ENCODE measurements at regions not wholly inside any gene's neighbourhood (a gene's known extent, or its start where the extent isn't known, plus 50 kb on each side); places are given as distances from the start of the nearest gene placed in this dataset.

DNA sequence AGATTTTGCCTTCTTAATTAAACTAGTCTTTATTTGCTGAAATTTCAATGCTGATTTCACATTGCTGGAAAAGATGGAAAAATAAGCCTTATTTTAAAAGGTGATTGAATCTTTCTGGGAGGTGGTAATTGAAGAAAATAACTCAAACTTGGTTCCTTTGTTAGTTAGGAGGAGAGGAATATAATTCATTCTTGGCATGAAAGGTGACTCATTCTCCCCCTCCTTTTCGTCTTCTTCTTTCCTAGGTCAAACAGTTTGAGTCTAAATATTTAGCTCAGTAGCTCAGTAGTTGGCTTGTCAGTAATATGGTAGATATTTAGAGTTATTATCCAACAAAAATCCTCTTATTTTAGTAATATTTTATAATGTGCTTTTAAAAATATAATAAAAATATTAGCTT lies 353.9 kb upstream of the MEF2C start:
- DNase-seq = no peak

GRCh38 chr5:89233462-89233861 lies 350.5 kb upstream of the MEF2C start:
- DNase-seq = no peak

DNA sequence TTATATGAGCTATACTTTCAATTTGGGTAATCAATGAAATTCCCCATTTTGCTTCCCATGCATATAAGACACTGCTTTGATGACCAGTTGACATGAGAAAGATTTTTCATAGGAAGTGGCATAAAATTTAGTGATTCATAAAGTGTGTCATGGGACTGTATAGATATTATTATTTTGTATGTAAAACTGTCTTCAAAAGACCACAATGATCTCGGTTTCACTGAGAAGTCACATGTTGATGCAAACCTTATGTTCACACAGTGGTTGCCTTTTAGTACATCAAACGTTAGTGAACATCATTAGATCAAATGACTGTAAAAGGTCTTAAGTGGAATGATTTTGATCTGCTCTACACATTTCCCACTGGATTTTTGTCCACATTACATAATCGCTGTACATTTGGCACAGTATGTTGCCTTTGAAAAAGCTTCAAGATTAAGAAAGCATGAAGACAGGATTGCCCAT lies 349.2 kb upstream of the MEF2C start:
- no peak for DNase-seq

- no peak for DNase-seq
These were observed 347.2 kb upstream of the MEF2C start for GRCh38 chr5:89230178-89230577.

DNA sequence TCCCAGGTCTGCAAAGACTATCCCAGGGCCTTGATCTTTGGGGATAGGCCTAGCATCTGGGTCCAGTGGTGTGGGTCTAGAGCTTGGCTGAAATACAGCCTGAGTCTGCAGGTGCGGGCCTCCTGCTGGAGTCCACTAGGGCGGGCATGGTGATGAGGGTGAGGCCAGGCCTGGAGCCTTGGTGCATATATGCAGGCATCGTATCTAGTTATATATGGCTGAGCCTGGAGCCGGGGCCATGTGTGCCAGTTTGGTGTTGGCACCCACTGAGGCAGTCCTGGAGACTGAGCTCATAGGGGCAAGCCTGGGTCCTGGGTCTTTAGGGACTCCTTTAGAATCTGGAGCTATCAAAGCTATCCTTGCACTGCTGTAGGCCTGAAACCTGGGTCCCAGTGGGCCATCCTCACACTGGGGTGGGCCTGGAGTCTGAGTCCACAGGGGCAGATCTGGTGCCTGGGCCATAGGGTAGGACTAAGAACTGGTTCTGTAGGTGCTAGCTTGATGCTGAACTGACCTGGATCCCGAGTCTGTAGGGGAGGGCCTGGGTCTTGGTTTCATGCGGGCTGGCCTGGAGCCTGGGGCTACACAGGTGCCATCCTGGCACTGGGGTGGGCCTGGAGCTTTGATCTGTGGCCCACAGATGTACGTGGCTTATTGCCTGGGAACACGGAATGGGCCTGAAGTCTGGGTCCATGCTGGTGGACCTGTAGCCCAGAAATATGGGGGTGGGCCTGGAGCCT lies 346.5 kb upstream of the MEF2C start:
- DNase-seq = no peak

DNA sequence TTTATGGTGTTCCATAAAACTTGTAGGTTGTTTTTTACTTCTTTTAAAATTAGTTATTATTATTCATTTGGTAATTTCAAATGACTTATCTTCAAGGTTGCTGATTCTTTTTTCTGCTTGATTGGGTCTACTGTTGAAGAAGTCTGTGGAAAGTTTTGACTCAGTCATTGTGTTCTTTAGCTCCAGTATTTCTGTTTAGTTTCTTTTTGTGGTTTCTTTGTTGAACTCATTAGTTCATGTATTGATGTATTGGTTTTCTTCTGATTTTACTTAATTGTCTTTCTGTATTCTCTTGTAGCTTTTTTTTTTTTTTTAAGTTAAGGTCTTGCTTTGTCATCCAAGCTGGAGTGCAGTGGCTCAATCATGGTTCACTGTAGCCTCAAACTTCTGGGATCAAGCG lies 345.4 kb upstream of the MEF2C start:
- DNase-seq = no peak

- DNase-seq = no peak
These were observed 335.4 kb upstream of the MEF2C start for GRCh38 chr5:89218364-89218763.

DNA sequence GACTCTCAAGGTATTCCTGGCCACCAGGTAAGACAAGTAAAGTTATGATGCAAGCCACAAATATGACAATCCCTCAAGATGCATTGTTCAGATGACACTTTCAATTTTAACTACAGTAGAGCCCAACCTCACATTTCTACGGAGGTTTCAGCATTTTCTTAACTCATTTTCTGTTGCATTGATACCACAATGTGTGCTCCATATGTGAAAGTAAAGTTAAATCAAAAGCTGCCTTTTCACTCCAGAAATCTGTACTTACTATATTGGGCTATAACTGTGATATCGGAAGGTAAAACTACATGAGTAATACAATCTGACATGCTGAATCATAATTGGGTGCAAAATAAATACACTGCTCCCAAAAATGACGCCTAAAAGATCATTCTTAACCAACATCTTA lies 333.6 kb upstream of the MEF2C start:
- no peak for DNase-seq

DNA sequence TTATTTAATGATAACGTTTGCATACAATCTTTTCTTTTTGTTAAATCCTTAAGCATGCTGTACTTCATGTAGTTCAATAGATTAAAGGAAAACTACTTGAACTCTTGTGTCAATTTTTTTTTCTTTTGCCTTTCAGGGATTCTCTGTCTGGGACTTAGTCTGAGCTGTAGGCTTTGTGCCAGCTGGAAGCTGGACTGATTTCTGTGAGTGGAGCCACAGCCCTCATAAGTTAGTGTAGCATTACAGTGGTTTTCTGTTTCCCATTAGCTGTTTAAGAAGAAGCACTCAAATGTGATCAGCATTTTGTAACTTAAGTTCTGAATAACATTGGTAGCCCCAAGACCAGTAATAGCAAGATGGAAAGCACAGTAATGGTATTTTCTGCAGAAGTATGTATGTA lies 330.6 kb upstream of the MEF2C start:
- DNase-seq = no peak

DNA sequence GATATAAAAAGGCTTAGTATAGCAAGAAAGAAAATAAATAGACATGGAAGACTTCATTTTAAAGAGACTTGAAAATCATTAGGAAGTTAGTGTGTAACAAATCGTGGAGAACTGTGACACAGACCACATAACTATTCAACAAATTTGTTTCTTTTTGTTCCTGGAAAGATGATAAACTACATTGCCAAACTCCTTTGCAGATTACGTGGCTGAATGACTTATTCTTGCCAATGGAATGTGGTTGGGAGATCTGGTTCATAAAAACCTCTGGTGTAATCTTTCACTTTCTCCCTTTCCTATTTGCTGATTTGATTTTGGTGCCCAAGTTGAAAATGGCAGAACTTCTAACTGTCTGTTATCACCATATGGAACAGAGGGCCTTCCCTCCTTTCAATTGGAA lies 328.9 kb upstream of the MEF2C start:
- no peak for DNase-seq

DNA sequence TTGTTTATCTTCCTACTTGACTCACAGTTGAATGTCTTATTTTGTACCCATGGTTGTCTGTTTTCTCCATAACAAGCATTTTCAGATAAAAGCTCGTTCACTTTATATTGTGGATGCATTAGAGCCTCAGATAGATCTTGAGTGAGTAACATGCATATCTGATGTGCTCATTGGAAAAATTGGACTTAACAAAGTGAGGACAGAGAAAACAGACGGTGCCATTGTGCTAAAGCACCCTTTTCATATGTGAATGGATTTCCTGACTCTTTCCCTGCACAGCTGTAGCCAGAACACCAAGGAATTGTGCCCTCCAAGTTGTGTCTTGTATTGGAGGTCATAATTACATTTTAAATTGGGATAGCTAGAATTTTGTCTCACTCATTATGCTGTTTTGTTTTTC lies 325.8 kb upstream of the MEF2C start:
- DNase-seq = no peak

GRCh38 chr5:89208392-89208791 lies 325.4 kb upstream of the MEF2C start:
- DNase-seq = no peak

- DNase-seq = no peak
These were observed 321.8 kb upstream of the MEF2C start for GRCh38 chr5:89204756-89205155.

GRCh38 chr5:89203611-89204010 lies 320.6 kb upstream of the MEF2C start:
- no peak for DNase-seq

DNA sequence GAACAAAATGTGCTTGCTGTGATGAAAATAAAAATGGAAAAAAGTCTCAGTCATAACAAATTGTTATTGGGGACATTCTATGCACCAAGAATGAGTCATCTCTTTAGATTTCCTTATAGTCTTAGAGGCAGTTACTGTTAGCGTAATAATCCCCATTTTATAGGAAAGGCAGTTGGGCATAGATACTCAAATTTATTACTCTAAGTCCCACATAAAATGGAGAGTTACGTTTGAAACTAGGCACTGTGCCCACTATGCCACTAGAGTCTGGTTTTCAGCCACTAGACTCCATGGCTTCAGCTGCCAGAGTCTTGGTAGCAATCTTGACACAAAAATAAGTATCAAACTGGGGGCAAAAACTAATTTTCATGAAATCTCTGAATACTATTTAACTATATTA lies 317.9 kb upstream of the MEF2C start:
- DNase-seq = no peak

DNA sequence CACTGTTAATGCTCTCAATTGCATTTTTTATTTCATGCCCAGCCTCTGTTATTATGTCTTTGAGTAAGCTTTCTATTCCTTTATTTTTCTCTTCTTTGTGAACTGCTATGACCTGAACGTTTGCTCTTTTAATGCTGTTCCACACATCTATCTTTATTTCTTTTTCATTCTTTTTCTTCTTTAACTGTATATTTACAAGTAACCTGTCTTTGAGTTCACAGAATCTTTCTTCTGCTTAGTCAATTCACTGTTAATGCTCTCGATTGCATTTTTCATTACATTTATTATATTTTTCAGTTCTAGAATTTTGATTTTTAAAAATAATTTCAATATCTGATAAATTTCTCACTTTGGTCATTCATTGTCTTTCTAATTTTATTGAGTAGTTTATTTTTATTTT lies 316.3 kb upstream of the MEF2C start:
- no peak for DNase-seq

DNA sequence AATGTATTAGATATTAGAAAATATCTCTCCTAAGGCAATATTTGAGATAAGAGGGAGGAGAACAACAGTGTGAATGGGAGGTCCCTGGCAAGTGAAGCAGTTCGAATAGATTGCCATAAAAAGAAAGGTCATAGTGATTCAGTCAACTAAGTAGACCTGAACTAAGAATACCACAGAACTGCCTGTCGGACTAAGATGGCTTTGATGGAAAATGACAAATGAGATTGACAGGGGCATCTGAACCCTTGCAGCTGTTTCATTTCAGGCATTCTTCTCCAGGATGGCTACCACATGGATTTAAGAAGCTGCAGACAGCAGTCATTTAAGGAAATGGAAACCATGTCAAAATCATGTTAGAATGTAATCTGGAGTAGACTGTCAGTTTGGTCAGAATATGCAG lies 308.4 kb upstream of the MEF2C start:
- no peak for DNase-seq

DNA sequence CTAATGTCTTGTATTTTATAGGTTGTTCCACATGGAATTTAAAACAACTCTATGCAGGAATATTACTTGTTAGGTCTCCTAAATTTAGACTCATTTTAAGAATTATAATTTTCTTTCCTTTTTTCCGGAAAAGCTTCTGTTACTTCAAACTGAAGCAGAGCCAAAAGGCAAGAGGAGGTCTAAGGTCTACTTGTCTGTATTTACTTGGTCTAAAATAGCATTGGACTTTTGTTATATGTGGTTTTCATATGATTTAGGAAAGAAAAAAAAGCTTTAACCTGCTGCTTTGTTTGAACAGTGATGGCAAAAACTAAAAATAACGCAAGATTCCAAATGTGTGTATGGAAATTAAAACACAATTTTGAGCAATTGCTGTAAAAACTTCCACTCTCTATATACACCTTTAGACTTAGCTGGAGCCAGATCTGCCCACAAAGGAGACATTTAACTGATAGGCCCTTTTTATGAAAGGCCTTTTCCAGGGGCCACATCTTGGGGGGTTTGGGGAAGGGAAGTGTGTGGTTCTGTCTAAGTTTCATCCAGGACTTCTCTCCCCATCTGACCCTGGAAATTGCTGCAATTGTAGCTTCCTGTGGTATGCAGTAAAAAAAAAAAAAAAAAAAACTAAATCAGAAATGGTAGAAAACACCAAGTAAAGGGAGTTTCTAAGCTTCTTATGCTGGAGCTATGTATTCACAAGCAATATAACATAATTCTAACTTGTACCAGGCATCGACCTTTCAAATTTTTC lies 307.7 kb upstream of the MEF2C start:
- DNase-seq = no peak

DNA sequence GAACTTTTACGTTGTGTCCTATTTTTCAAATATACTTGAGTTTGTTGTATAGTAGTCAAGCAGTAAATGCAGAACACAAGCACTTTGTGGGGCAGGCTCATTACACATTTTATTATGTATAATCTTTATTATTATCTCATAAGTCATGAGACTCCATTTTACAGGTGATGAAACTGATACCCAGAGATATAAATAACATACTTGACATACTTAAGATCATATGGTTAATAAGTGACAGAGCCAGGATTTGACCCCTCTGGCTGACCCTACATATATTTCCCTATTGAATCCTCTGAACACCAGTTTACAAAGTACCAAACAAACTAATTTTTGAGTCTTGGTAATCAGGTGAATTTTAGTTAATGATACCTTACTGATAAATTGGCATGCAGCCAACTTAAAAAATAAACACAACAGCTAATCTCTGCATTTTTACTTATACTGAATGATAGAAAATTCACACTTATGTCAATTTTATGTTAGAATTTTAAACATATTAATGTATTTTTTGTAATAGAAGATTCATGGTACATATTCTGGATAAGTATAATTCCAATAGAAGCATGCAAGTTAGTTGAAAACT lies 305.0 kb upstream of the MEF2C start:
- DNase-seq = no peak

DNA sequence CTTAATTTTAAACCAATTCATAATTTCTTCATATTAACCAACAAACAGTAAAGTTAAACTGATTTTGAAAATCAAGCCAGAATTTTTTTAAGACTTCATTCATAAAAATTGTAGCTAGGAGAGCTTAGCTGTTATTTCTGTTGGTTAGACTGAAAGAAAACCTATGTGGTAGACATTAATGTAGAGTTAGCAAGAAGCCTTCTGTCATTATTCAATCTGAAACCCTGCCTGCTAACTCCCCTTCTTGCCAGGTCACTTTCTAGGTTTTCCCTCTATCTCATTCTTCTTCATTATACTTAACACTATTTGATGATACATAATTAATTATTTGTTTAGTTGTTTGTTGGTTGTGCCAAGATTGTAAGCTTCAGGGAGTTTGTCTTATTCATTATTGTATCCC lies 304.3 kb upstream of the MEF2C start:
- DNase-seq = no peak

DNA sequence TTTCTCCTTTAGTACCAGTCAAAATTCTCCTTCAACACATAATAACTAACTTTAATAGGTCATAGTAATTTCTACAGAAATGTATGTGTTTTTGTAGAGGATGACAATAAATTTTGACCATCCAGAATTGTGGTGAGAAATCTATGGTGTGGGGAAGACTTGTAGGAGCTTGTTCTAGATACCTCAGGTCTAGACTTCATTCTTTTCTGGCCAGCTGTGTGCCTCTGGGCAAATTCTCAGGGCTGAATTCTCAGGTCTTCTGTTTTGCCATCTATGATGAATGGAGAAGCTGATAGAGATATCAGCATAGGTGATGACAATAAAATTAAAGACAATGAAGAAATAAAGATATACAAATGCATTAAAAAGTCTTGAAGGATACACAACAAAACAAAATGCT lies 298.6 kb upstream of the MEF2C start:
- no peak for DNase-seq

GRCh38 chr5:89179731-89180130 lies 296.7 kb upstream of the MEF2C start:
- no peak for DNase-seq

GRCh38 chr5:89178541-89178940 lies 295.6 kb upstream of the MEF2C start:
- no peak for DNase-seq

GRCh38 chr5:89173528-89173927 lies 290.5 kb upstream of the MEF2C start:
- no peak for DNase-seq

Data from NCI-H2171 (cell line).